ENCODE measurements at regions not wholly inside any gene's neighbourhood (a gene's known extent, or its start where the extent isn't known, plus 50 kb on each side); places are given as distances from the start of the nearest gene placed in this dataset.

DNA sequence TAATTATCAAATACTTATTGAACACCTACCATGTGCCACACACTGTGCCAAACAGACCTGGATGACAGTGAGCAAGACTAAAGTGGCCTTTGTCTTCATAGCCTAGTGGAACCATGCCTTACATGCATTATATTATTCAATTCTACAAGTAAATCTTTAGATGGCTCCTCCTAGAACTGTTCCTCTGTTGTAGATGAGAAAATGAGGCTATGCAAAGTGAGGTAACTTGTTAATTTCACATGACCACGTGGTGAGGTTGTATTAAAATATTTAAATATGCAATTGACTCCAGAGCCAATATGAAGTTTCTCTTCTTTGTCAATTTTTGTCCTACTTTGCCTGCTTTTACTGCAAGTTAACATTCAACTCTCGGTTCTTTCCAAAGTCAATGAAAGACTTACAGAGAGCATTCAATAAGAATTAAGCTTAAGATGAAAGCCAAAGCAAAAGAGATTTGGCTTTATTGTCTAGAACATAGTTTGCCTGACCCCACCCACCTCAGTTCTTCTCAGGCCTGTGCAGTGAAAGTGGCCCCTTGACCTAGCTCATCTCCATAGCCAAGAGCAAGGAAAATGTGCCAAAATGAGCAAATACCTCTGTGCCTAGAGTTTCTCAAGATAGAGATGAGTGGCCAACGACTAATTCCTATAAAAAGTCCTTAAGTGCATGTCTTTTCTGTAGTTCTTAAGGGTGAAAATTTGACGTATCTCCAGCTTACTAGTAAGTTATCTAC is 263.2 kb upstream of the NFIA start:
- Histone ChIP-seq H3K4me3 (ENCODE audit: low read depth, low read length, poor library complexity, severe bottlenecking) (no peak overlapping the region), H4K20me1 (ENCODE audit: insufficient read depth, low read length) (no peaks in the 10 kb centered on the region), H3K9me3 (ENCODE audit: low read length) (no peaks in the 10 kb centered on the region), H3K79me2 (ENCODE audit: insufficient read depth, low read depth, low read length) (no peaks in the 10 kb centered on the region), H2AFZ (ENCODE audit: low read length) (no peak overlapping the region), H3K4me1 (ENCODE audit: insufficient read depth, low read length, poor library complexity, severe bottlenecking) (no peaks in the 10 kb centered on the region), H3K4me2 (ENCODE audit: low read length) (no peak overlapping the region), H3K27ac (ENCODE audit: low read depth, low read length, poor library complexity, severe bottlenecking) (no peak overlapping the region), H3K9me2 (ENCODE audit: insufficient read depth, low read length) (no peaks in the 10 kb centered on the region), H3K36me3 (ENCODE audit: insufficient read depth, low read length) (no peaks in the 10 kb centered on the region)
- POLR2A ChIA-PET: interaction anchor here (1.2 kb wide), 1 partner anchor 16 kb away, joined by 4 read pairs; no protein-coding TSS in a partner anchor
- no peak for TF ChIP-seq EZH2phosphoT487 (IDR thresholded peaks at IDR 0.05; ENCODE audit: borderline replicate concordance, low read depth, low read length)
- TF ChIP-seq, protein P1, sequence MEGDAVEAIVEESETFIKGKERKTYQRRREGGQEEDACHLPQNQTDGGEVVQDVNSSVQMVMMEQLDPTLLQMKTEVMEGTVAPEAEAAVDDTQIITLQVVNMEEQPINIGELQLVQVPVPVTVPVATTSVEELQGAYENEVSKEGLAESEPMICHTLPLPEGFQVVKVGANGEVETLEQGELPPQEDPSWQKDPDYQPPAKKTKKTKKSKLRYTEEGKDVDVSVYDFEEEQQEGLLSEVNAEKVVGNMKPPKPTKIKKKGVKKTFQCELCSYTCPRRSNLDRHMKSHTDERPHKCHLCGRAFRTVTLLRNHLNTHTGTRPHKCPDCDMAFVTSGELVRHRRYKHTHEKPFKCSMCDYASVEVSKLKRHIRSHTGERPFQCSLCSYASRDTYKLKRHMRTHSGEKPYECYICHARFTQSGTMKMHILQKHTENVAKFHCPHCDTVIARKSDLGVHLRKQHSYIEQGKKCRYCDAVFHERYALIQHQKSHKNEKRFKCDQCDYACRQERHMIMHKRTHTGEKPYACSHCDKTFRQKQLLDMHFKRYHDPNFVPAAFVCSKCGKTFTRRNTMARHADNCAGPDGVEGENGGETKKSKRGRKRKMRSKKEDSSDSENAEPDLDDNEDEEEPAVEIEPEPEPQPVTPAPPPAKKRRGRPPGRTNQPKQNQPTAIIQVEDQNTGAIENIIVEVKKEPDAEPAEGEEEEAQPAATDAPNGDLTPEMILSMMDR (conservative IDR thresholded peaks at IDR 0.05; ENCODE audit: low read length): no peak
- no peak for DNase-seq (ENCODE audit: low spot score)
- no TSS peak for BruUV-seq (replicated peaks)
- CTCF ChIA-PET (ENCODE audit: unreplicated experiment): no interaction called here
- intact Hi-C loops (cut with micrococcal nuclease; ENCODE audit: unreplicated experiment): no loop called here

DNA sequence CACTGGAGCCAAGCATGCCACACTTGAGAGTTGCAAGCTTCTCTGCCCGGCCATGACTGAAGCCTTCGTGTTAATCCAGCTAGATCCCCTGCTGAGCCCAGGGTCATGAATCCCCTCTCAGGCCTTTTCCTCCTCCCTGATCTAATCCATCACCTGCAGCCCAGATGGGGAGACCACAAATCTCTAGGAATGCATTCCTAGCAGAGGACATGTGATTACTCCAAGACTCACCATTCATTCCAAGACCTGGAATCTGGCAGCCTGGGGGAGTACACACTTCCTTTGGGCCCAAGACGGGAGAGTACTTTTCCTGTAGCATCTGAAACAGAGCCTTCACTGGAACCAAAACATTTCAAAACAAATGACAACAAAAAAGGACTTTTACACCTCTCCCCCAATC is 269.3 kb upstream of the NFIA start:
- H3K4me3 ChIP-seq (ENCODE audit: low read depth, low read length, poor library complexity, severe bottlenecking): no peak overlapping the region
- ChIA-PET CTCF (ENCODE audit: unreplicated experiment) (no interaction called here), POLR2A (interaction anchor here (0.5 kb wide), 1 partner anchor 1146 kb away, joined by 4 read pairs; no protein-coding TSS in a partner anchor)
- H3K4me2 ChIP-seq (ENCODE audit: low read length): no peak overlapping the region
- no peak overlapping the region for H2AFZ ChIP-seq (ENCODE audit: low read length)
- no peaks in the 10 kb centered on the region for H3K9me2 ChIP-seq (ENCODE audit: insufficient read depth, low read length)
- no peaks in the 10 kb centered on the region for H3K9me3 ChIP-seq (ENCODE audit: low read length)
- intact Hi-C loops (cut with micrococcal nuclease; ENCODE audit: unreplicated experiment): no loop called here
- no peaks in the 10 kb centered on the region for H3K4me1 ChIP-seq (ENCODE audit: insufficient read depth, low read length, poor library complexity, severe bottlenecking)
- H3K79me2 ChIP-seq (ENCODE audit: insufficient read depth, low read depth, low read length): no peaks in the 10 kb centered on the region
- DNase-seq (ENCODE audit: low spot score): no peak
- H4K20me1 ChIP-seq (ENCODE audit: insufficient read depth, low read length): no peaks in the 10 kb centered on the region
- no TSS peak for BruUV-seq (replicated peaks)
- TF ChIP-seq EZH2phosphoT487 (IDR thresholded peaks at IDR 0.05; ENCODE audit: borderline replicate concordance, low read depth, low read length): no peak
- TF ChIP-seq, protein P1 (conservative IDR thresholded peaks at IDR 0.05; ENCODE audit: low read length): no peak
- no peaks in the 10 kb centered on the region for H3K36me3 ChIP-seq (ENCODE audit: insufficient read depth, low read length)
- no peak overlapping the region for H3K27ac ChIP-seq (ENCODE audit: low read depth, low read length, poor library complexity, severe bottlenecking)

DNA sequence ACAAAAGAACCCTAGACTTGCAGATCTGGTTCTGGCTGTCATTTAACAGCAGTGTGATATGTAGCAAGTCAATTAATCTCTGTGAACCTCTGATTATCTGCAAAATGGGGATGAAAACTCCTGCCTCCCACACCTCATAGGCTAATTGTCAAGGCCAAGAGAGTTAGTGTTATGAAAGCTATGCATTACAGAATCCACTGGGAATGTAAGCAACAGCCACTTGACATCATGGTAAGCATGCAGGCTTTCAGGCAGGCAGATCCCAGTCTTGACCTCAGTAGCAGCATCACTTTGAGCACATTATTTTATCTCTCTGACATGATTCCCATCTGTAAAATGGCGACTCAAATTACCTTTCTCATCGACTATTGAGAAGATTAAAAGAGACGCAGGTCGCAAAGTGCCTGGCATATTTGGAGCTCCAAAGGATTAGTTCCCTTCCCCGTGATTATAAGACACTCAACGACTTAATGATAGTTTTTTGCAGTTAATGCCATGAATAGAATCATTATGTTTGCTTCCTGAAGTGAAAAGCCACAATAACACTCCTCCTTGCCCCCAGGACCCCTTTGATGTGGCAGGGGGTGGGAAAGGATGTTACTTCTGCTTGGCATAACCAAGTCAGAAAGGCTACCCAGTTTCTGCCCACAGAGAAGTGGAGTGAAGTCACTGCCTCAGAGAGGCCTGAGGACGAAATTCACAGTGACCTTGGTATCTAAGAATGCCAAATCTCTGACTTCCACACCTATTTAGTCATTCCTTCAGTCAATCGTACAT is 273.0 kb upstream of the NFIA start:
- H2AFZ ChIP-seq (ENCODE audit: low read length): no peak overlapping the region
- H3K4me3 ChIP-seq (ENCODE audit: low read depth, low read length, poor library complexity, severe bottlenecking): no peak overlapping the region
- H3K27ac ChIP-seq (ENCODE audit: low read depth, low read length, poor library complexity, severe bottlenecking): no peak overlapping the region
- H4K20me1 ChIP-seq (ENCODE audit: insufficient read depth, low read length): no peaks in the 10 kb centered on the region
- H3K4me2 ChIP-seq (ENCODE audit: low read length): no peak overlapping the region
- DNase-seq (ENCODE audit: low spot score): no peak
- intact Hi-C loops (cut with micrococcal nuclease; ENCODE audit: unreplicated experiment): no loop called here
- H3K79me2 ChIP-seq (ENCODE audit: insufficient read depth, low read depth, low read length): no peaks in the 10 kb centered on the region
- POLR2A ChIA-PET: no interaction called here
- no TSS peak for BruUV-seq (replicated peaks)
- H3K9me2 ChIP-seq (ENCODE audit: insufficient read depth, low read length): no peaks in the 10 kb centered on the region
- H3K36me3 ChIP-seq (ENCODE audit: insufficient read depth, low read length): no peaks in the 10 kb centered on the region
- no peaks in the 10 kb centered on the region for H3K9me3 ChIP-seq (ENCODE audit: low read length)
- TF ChIP-seq, protein P1 (conservative IDR thresholded peaks at IDR 0.05; ENCODE audit: low read length): no peak
- no peak for TF ChIP-seq EZH2phosphoT487 (IDR thresholded peaks at IDR 0.05; ENCODE audit: borderline replicate concordance, low read depth, low read length)
- CTCF ChIA-PET (ENCODE audit: unreplicated experiment): no interaction called here
- H3K4me1 ChIP-seq (ENCODE audit: insufficient read depth, low read length, poor library complexity, severe bottlenecking): no peaks in the 10 kb centered on the region

Measured in OCI-LY7 (cell line).